ENCODE measurements at regions not wholly inside any gene's neighbourhood (a gene's known extent, or its start where the extent isn't known, plus 50 kb on each side); places are given as distances from the start of the nearest gene placed in this dataset.
"Not testable (repeated sequence)": the region's sequence is repeated elsewhere in the genome, so short reads cannot be mapped to it uniquely, and the experiment has no call there.

DNA sequence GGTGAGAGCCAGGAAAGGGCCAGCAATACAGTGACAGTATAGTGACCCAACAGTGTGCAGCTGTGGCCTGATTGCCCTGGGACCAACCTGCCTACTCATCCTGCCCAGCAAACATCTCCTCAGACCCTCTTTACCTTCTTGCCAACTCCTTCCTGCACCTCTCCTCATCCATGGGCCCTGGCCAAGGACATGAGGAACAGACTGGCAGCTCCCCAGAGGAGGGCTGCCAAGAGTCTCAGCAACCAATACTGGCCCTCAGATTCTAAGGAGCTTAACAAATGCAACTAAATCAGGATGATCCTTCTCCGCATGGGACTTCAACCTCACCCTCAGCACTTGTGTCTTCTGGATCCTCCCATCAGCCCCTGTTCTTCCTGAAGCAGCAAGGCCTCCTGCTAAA, 77.0 kb downstream of the RPL27A start:
- no peak for ATAC-seq
- ChIA-PET POLR2A (no interaction called here), CTCF (no interaction called here)
- peaks cover 14% of the 10 kb centered on the region for H3K27me3 Mint-ChIP-seq (ENCODE audit: low read depth)
- H3K9me3 Mint-ChIP-seq (ENCODE audit: insufficient read depth): no peaks in the 10 kb centered on the region
- H3K27ac Mint-ChIP-seq: no peak overlapping the region
- no peak overlapping the region for H3K4me3 Mint-ChIP-seq
- H3K4me1 Mint-ChIP-seq (ENCODE audit: low read depth): no peaks in the 10 kb centered on the region
- DNase-seq: no peak
- H3K36me3 Mint-ChIP-seq (ENCODE audit: low read depth): no peaks in the 10 kb centered on the region

DNA sequence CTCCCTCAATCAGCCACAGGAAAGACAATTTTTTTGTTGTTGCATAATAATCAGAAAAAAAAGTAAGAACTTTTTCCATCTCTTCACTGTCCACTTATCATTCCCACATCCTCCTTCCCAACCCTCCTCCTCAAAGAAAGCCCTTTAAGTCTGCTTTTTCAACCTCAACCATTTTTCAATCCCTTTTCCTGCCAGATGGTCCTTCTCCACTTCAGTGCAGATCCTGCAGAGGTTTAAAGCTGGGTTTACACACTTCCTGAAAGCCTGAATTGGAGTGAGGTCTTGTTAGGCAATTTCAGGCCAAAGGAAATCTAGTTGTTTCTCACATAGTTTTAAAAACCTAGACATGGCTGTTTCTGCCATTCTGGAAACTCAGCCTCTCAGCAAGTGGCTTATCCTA, 78.3 kb downstream of the RPL27A start:
- CTCF ChIA-PET: no interaction called here
- POLR2A ChIA-PET: no interaction called here
- Mint-ChIP-seq H3K9me3 (ENCODE audit: insufficient read depth) (no peaks in the 10 kb centered on the region), H3K4me1 (ENCODE audit: low read depth) (no peaks in the 10 kb centered on the region), H3K4me3 (no peak overlapping the region), H3K36me3 (ENCODE audit: low read depth) (no peaks in the 10 kb centered on the region), H3K27ac (no peak overlapping the region), H3K27me3 (ENCODE audit: low read depth) (peaks cover 9% of the 10 kb centered on the region)
- DNase-seq (no peak), ATAC-seq (no peak)

GRCh38 chr11:8763070-8763685, 80.6 kb downstream of the RPL27A start:
- H3K36me3 Mint-ChIP-seq (ENCODE audit: low read depth): no peaks in the 10 kb centered on the region
- no peaks in the 10 kb centered on the region for H3K4me1 Mint-ChIP-seq (ENCODE audit: low read depth)
- no peak for ATAC-seq
- DNase-seq: no peak
- peaks cover 3% of the 10 kb centered on the region for H3K27me3 Mint-ChIP-seq (ENCODE audit: low read depth)
- H3K9me3 Mint-ChIP-seq (ENCODE audit: insufficient read depth): no peaks in the 10 kb centered on the region
- no peak overlapping the region for H3K27ac Mint-ChIP-seq
- ChIA-PET POLR2A (no interaction called here), CTCF (no interaction called here)
- H3K4me3 Mint-ChIP-seq: no peak overlapping the region

DNA sequence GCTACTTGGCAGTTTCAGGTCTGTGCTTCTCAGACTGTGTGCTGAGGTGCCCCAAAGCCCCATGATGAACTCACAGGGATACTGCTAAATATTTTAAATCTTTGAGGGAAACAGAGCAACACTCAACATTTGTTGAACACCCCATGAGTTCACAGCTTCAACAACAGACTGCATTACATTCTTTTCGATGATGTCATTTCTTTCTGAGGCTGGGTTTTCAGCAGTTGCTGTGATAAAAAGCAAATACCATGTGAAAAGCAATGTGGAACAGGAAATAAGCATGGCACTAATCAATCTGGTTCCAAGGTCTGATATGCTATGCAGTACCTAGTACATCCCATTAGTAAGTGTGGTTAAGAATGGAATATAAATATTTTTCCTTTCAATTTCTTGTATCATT, 82.7 kb downstream of the RPL27A start:
- CTCF ChIA-PET: no interaction called here
- ATAC-seq: no peak

DNA sequence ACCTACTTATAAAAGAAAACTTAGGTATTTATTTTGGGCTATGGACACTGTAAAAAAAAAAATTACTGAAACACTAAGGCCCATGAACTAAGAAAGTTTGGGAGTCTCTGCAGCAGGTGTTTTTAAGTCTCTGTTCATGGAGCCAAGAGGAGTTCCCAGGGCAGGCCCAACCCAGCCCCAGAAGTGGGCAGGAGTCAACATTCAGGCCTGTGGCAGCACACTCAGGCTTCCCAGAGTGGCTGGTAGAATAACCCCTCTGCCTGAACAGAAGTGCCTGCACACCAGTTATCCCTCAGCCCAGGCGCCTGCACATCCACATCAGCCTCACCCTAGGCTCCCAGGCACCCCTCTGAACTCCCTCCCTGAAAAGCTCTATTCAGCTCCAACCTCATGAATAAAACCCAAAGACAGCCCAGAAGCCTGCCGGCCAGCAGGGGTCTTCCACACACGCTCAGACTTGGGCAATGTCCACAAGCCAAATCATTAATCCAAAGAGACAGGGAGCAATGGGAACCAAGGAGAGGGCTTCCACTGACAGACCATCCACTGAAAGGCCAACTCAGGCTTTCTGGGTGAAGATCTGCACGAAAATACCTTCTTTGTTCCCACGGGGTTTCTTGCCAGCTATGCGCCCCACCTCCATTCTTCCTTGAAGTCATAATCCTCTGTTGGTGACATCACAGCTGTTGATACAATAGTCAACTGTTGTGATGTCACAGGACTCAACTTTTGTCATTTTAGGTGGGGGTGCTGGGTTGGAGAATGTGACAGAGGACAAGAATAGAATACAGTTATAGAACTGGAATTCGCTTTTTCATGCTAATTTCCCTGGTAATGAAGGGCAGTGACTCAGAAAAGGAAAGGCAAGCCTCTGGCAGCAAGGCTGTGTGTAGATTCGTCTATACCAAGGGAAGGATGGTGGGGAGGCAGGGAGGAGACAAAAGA, 83.7 kb downstream of the RPL27A start:
- Mint-ChIP-seq H3K27ac (no peak overlapping the region), H3K36me3 (ENCODE audit: low read depth) (no peaks in the 10 kb centered on the region), H3K4me3 (no peak overlapping the region), H3K27me3 (ENCODE audit: low read depth) (peaks cover 10% of the 10 kb centered on the region), H3K9me3 (ENCODE audit: insufficient read depth) (no peaks in the 10 kb centered on the region), H3K4me1 (ENCODE audit: low read depth) (no peaks in the 10 kb centered on the region)
- POLR2A ChIA-PET: no interaction called here
- ATAC-seq (no peak), DNase-seq (no peak)
- CTCF ChIA-PET: no interaction called here

More for the DNA sequence above, 82.7 kb downstream of the RPL27A start:
- Mint-ChIP-seq H3K9me3 (ENCODE audit: insufficient read depth) (no peaks in the 10 kb centered on the region), H3K27ac (no peak overlapping the region), H3K36me3 (ENCODE audit: low read depth) (no peaks in the 10 kb centered on the region), H3K27me3 (ENCODE audit: low read depth) (peaks cover 5% of the 10 kb centered on the region), H3K4me3 (no peak overlapping the region), H3K4me1 (ENCODE audit: low read depth) (no peaks in the 10 kb centered on the region)
- no peak for DNase-seq
- POLR2A ChIA-PET: no interaction called here

GRCh38 chr11:8766988-8767374, 84.4 kb downstream of the RPL27A start:
- ChIA-PET POLR2A (no interaction called here), CTCF (no interaction called here)
- H3K4me3 Mint-ChIP-seq: no peak overlapping the region

DNA sequence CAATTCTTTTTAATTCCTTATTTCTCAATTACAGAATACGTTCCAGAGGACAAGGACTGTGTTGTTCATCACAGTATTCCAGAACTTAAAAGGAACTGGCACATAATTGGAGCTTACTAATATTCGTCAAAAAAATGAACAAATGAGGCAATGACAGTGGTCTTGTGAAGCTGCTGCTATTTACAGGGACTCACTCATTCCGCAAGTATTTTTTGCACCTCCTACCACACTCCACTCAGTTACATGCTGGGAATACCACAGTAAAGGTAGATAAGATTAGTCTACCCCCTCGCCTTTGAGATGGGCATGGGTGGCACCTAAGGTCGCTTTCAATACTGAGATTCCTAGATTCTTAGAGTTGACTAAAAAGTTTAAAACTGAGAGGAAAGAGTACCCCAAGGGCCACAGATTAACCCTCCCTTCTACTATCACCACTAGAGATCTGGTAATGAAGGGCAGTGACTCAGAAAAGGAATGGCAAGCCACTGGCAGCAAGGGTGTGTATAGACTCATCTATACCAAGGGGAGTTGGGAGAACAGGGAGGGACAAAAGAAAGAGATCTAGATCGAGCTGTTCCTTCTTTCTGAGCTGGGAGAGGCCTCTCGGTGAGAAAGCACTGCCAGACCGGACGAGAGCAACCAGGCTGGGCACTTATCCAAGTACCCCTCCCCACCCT, 85.0 kb downstream of the RPL27A start:
- Mint-ChIP-seq H3K9me3 (ENCODE audit: insufficient read depth) (no peaks in the 10 kb centered on the region), H3K4me3 (no peak overlapping the region), H3K4me1 (ENCODE audit: low read depth) (no peaks in the 10 kb centered on the region), H3K27ac (no peak overlapping the region), H3K27me3 (ENCODE audit: low read depth) (peaks cover 10% of the 10 kb centered on the region), H3K36me3 (ENCODE audit: low read depth) (no peaks in the 10 kb centered on the region)
- ATAC-seq (no peak), DNase-seq (no peak)
- ChIA-PET CTCF (no interaction called here), POLR2A (no interaction called here)

More at GRCh38 chr11:8766988-8767374, 84.4 kb downstream of the RPL27A start:
- peaks cover 10% of the 10 kb centered on the region for H3K27me3 Mint-ChIP-seq (ENCODE audit: low read depth)
- no peak for ATAC-seq
- no peaks in the 10 kb centered on the region for H3K36me3 Mint-ChIP-seq (ENCODE audit: low read depth)
- no peak overlapping the region for H3K27ac Mint-ChIP-seq
- H3K4me1 Mint-ChIP-seq (ENCODE audit: low read depth): no peaks in the 10 kb centered on the region
- no peaks in the 10 kb centered on the region for H3K9me3 Mint-ChIP-seq (ENCODE audit: insufficient read depth)
- no peak for DNase-seq

DNA sequence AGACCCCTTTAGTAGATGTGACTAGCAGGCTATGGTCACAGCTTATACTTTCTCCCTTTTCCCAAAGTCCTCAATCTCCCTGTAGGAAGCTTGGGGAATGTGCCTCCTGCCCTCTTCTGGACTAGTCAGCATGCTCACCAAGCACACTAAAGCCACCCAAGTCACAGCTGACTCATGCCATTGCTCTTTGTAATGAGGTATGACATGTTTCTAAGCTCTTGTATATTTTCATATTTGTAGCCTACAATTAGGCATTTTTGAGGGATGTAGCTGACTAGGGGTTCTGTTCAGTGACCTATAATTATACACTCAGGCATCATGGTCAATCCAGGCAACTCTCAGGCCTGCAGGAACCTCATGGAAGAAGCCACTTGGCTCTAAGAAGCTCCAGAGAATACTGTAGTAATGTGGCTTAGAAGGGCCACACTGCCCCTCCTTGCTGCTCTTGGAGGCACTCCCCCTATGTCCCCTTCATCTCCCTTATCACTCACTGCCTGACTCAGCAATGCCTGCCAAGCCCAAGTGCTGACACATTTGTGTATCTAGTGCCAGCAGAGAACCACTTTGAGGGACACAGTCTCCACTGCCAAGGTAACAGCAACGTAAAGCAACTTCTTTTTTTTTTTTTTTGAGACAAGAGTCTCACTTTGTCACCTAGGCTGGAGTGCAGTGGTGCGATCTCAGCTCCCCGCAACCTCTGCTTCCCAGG, 86.2 kb downstream of the RPL27A start:
- ATAC-seq (no peak), DNase-seq (no peak)
- Mint-ChIP-seq H3K27ac (no peak overlapping the region), H3K4me3 (no peak overlapping the region), H3K36me3 (ENCODE audit: low read depth) (no peaks in the 10 kb centered on the region), H3K4me1 (ENCODE audit: low read depth) (no peaks in the 10 kb centered on the region), H3K9me3 (ENCODE audit: insufficient read depth) (no peaks in the 10 kb centered on the region), H3K27me3 (ENCODE audit: low read depth) (peaks cover 7% of the 10 kb centered on the region)
- CTCF ChIA-PET: no interaction called here
- POLR2A ChIA-PET: no interaction called here

- Mint-ChIP-seq H3K9me3 (ENCODE audit: insufficient read depth) (no peaks in the 10 kb centered on the region), H3K36me3 (ENCODE audit: low read depth) (no peaks in the 10 kb centered on the region), H3K4me3 (no peak overlapping the region), H3K27ac (no peak overlapping the region), H3K4me1 (ENCODE audit: low read depth) (no peaks in the 10 kb centered on the region), H3K27me3 (ENCODE audit: low read depth) (peaks cover 7% of the 10 kb centered on the region)
- POLR2A ChIA-PET: no interaction called here
- ATAC-seq: no peak
- CTCF ChIA-PET: no interaction called here
- no peak for DNase-seq
Measured at GRCh38 chr11:8772571-8773519, 90.3 kb downstream of the RPL27A start.

DNA sequence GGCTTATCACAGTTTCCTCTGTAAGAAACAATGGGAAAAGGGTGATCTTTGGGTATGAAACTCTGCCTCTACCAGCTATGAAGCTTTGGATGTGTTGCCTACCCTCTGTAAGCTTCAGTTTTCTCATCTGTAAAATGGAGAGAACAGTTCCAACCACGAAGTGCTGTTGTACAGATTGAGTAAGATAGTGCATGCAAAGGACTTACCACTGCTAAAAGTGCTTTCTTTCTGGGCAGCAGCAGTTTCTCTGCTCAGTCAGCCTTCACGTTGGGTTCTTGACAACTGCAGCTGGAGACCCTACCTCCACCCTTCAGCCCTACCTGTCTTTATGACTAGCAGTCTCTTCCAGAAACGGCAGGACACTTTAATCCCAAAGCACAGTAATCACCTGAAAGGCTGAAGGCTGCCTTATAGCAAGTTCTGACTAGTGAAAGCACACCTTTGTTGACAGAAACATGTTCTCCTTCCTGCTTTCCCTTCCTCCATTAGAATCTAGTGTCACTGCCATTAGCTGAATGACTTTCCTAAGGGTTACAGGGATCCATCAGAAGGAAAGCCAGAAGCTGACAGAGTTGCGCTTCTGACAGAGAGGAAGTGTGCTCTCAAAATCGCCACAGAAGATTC, 91.4 kb downstream of the RPL27A start:
- no peaks in the 10 kb centered on the region for H3K9me3 Mint-ChIP-seq (ENCODE audit: insufficient read depth)
- ChIA-PET CTCF (no interaction called here), POLR2A (no interaction called here)
- peaks cover 10% of the 10 kb centered on the region for H3K27me3 Mint-ChIP-seq (ENCODE audit: low read depth)
- H3K4me1 Mint-ChIP-seq (ENCODE audit: low read depth): no peaks in the 10 kb centered on the region
- DNase-seq: no peak
- ATAC-seq: no peak
- H3K4me3 Mint-ChIP-seq: no peak overlapping the region
- peak overlapping the region; percentile 1 for H3K27ac Mint-ChIP-seq
- no peaks in the 10 kb centered on the region for H3K36me3 Mint-ChIP-seq (ENCODE audit: low read depth)

DNA sequence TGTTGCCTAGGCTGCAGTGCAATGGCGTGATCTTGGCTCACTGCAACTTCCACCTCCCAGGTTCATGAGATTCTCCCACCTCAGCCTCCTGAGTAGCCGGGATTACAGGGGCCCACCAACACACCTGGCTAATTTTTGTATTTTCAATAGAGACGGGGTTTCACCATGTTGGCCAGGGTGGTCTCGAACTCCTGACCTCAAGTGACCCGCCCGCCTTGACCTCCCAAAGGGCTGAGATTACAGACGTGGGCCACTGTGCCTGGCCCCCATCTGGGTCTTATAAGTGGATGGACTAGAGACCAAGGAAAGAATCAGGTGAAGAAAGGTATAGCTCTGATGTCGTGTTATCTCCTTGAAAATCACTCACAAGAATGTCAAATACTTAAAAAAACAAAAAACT, 92.3 kb downstream of the RPL27A start:
- ATAC-seq; CTCF ChIA-PET; H3K27ac Mint-ChIP-seq; H3K4me3 Mint-ChIP-seq; H3K36me3 Mint-ChIP-seq (ENCODE audit: low read depth); H3K9me3 Mint-ChIP-seq (ENCODE audit: insufficient read depth); H3K4me1 Mint-ChIP-seq (ENCODE audit: low read depth); POLR2A ChIA-PET; DNase-seq: not testable (repeated sequence)
- peaks cover 10% of the 10 kb centered on the region for H3K27me3 Mint-ChIP-seq (ENCODE audit: low read depth)

All from activated CD8-positive, alpha-beta T cell treated with anti-CD3 and anti-CD28 coated beads, Interleukin-2, amount 10 ng/mL, durations not matched to agents 7 days and 5 days (primary cell).